ENCODE measurements at regions not wholly inside any gene's neighbourhood (a gene's known extent, or its start where the extent isn't known, plus 50 kb on each side); places are given as distances from the start of the nearest gene placed in this dataset.
"Not testable (repeated sequence)": the region's sequence is repeated elsewhere in the genome, so short reads cannot be mapped to it uniquely, and the experiment has no call there.

GRCh38 chr1:78715181-78715661, 65.6 kb downstream of the IFI44 start:
- peaks cover 12% of the 10 kb centered on the region for H3K27me3 Mint-ChIP-seq
- intact Hi-C loops (cut with micrococcal nuclease) = no loop called here

DNA sequence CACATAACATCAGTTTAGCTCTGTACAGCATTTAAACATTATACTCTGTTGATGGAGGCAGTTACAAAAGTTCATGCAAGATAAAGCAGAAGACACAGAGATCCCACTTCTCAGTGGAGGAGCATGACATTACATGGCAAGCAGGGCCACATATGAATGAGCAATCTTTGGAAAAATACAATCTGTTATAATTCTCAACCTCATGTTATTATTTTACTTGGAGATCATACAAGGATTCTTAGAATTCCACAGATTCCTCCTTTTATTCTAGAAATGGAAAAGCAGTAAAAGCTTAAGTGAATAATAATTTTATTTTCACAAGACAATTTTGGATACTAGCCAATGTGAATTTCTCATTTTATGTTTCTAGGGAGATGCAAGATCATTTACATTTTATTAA, 66.6 kb downstream of the IFI44 start:
- no peaks in the 10 kb centered on the region for H3K36me3 Mint-ChIP-seq (ENCODE audit: low read depth)
- peaks cover 12% of the 10 kb centered on the region for H3K27me3 Mint-ChIP-seq
- no peaks in the 10 kb centered on the region for H3K4me1 Mint-ChIP-seq
- DNase-seq = peak; percentile 8
- no peak overlapping the region for H3K4me3 Mint-ChIP-seq
- intact Hi-C loops (cut with micrococcal nuclease) = no loop called here
- H3K9me3 Mint-ChIP-seq = no peaks in the 10 kb centered on the region
- no peak overlapping the region for H3K27ac Mint-ChIP-seq

More at GRCh38 chr1:78715181-78715661, 65.6 kb downstream of the IFI44 start:
- H3K4me1 Mint-ChIP-seq = no peaks in the 10 kb centered on the region
- no peaks in the 10 kb centered on the region for H3K36me3 Mint-ChIP-seq (ENCODE audit: low read depth)
- H3K27ac Mint-ChIP-seq = no peak overlapping the region
- DNase-seq = no peak
- no peaks in the 10 kb centered on the region for H3K9me3 Mint-ChIP-seq
- H3K4me3 Mint-ChIP-seq = no peak overlapping the region

GRCh38 chr1:78718566-78718965, 68.9 kb downstream of the IFI44 start:
- H3K36me3 Mint-ChIP-seq (ENCODE audit: low read depth) = no peaks in the 10 kb centered on the region
- peaks cover 12% of the 10 kb centered on the region for H3K27me3 Mint-ChIP-seq
- no peak for DNase-seq
- H3K4me3 Mint-ChIP-seq = no peak overlapping the region
- H3K4me1 Mint-ChIP-seq = no peaks in the 10 kb centered on the region
- no peaks in the 10 kb centered on the region for H3K9me3 Mint-ChIP-seq
- intact Hi-C loops (cut with micrococcal nuclease) = no loop called here
- H3K27ac Mint-ChIP-seq = no peak overlapping the region

GRCh38 chr1:78721136-78721535, 71.5 kb downstream of the IFI44 start:
- Mint-ChIP-seq H3K27ac (no peak overlapping the region), H3K27me3 (peaks cover 5% of the 10 kb centered on the region), H3K4me1 (no peaks in the 10 kb centered on the region), H3K36me3 (ENCODE audit: low read depth) (no peaks in the 10 kb centered on the region), H3K9me3 (no peaks in the 10 kb centered on the region), H3K4me3 (no peak overlapping the region)
- DNase-seq = no peak
- intact Hi-C loops (cut with micrococcal nuclease) = no loop called here

- Mint-ChIP-seq H3K4me3 (no peak overlapping the region), H3K4me1 (no peaks in the 10 kb centered on the region), H3K36me3 (ENCODE audit: low read depth) (no peaks in the 10 kb centered on the region), H3K27me3 (peaks cover 5% of the 10 kb centered on the region), H3K27ac (no peak overlapping the region), H3K9me3 (no peaks in the 10 kb centered on the region)
- DNase-seq = no peak
- intact Hi-C loops (cut with micrococcal nuclease) = no loop called here
Measured at GRCh38 chr1:78722105-78722504, 72.5 kb downstream of the IFI44 start.

DNA sequence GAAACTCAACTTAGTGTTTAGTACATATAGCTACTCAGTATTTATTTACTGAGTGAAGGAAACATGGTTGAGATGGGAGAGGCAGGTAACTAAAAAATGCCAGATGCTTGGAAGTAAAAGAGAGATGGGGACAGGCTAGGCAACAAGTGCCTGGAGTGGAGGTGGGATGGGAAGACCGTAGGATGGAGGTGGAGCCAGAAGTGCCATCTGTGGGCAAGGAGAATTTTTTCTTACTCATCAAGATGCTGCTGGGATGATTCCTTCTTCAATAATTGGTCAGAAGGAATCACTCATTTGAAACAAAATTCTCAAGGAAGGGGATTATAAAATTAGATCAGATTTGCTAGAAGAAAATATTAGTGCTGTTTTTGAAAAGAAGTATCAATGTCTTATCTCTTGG, 72.9 kb downstream of the IFI44 start:
- H3K27ac Mint-ChIP-seq = no peak overlapping the region
- H3K4me1 Mint-ChIP-seq = no peaks in the 10 kb centered on the region
- H3K9me3 Mint-ChIP-seq = no peaks in the 10 kb centered on the region
- H3K36me3 Mint-ChIP-seq (ENCODE audit: low read depth) = no peaks in the 10 kb centered on the region
- no peak overlapping the region for H3K4me3 Mint-ChIP-seq
- peaks cover 5% of the 10 kb centered on the region for H3K27me3 Mint-ChIP-seq
- no peak for DNase-seq
- intact Hi-C loops (cut with micrococcal nuclease) = no loop called here

- H3K27me3 Mint-ChIP-seq = peaks cover 3% of the 10 kb centered on the region
- no peak for DNase-seq
- H3K27ac Mint-ChIP-seq = no peak overlapping the region
- intact Hi-C loops (cut with micrococcal nuclease) = no loop called here
- H3K9me3 Mint-ChIP-seq = no peaks in the 10 kb centered on the region
- H3K4me1 Mint-ChIP-seq = no peaks in the 10 kb centered on the region
- no peak overlapping the region for H3K4me3 Mint-ChIP-seq
- H3K36me3 Mint-ChIP-seq (ENCODE audit: low read depth) = no peaks in the 10 kb centered on the region
Measured at GRCh38 chr1:78722947-78723346, 73.3 kb downstream of the IFI44 start.

DNA sequence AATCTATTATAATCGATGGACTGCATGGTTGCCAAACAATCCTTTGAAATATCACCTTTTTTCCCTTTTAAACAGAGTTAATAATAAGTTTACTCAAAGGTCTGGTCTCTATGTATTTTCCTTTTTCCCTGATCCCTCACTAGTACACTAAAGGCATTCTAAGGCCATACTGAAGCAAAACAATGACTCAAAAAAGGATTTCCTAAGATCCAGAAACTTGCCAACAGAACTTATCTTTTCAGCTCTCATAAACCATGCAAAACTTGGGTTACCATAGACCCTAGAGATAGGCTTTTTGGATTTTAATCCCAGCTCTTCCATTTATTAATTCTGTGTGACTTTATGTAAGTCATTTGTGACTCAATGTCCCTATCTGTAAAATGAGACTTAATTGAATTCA, 77.1 kb downstream of the IFI44 start:
- intact Hi-C loops (cut with micrococcal nuclease) = no loop called here
- DNase-seq = no peak
- H3K9me3 Mint-ChIP-seq = no peaks in the 10 kb centered on the region
- no peaks in the 10 kb centered on the region for H3K27me3 Mint-ChIP-seq
- no peak overlapping the region for H3K27ac Mint-ChIP-seq
- H3K4me3 Mint-ChIP-seq = no peak overlapping the region
- no peaks in the 10 kb centered on the region for H3K36me3 Mint-ChIP-seq (ENCODE audit: low read depth)
- no peaks in the 10 kb centered on the region for H3K4me1 Mint-ChIP-seq

GRCh38 chr1:78728359-78728758, 78.7 kb downstream of the IFI44 start:
- Mint-ChIP-seq H3K27ac (no peak overlapping the region), H3K4me3 (no peak overlapping the region), H3K9me3 (no peaks in the 10 kb centered on the region), H3K4me1 (no peaks in the 10 kb centered on the region), H3K36me3 (ENCODE audit: low read depth) (no peaks in the 10 kb centered on the region), H3K27me3 (no peaks in the 10 kb centered on the region)
- no peak for DNase-seq
- intact Hi-C loops (cut with micrococcal nuclease) = no loop called here

GRCh38 chr1:78730054-78730453, 80.4 kb downstream of the IFI44 start:
- no peaks in the 10 kb centered on the region for H3K4me1 Mint-ChIP-seq
- intact Hi-C loops (cut with micrococcal nuclease) = no loop called here
- no peaks in the 10 kb centered on the region for H3K9me3 Mint-ChIP-seq
- DNase-seq = no peak
- H3K27ac Mint-ChIP-seq = no peak overlapping the region
- no peaks in the 10 kb centered on the region for H3K36me3 Mint-ChIP-seq (ENCODE audit: low read depth)
- no peaks in the 10 kb centered on the region for H3K27me3 Mint-ChIP-seq
- H3K4me3 Mint-ChIP-seq = no peak overlapping the region

- intact Hi-C loops (cut with micrococcal nuclease) = no loop called here
Measured at GRCh38 chr1:78731674-78732073, 82.0 kb downstream of the IFI44 start.

DNA sequence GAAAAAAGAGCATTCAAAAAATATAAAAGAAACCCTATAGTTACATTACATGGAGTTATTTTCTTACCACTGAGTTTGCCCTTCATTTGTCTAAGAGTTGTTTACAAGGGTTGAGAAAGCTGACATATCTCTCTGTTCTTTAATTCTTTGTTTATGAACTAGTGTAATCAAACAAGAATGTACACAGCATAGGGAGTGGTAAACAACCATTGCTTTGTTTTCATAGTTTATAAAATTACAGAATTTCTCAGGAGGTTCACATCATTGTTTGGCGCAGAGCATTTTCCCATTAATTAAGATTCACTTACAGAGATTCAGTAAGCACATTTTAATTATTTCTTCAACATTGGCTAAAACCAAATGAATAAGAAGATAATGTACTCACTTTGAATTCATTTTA, 87.6 kb downstream of the IFI44 start:
- intact Hi-C loops (cut with micrococcal nuclease) = no loop called here
- no peaks in the 10 kb centered on the region for H3K27me3 Mint-ChIP-seq
- H3K36me3 Mint-ChIP-seq (ENCODE audit: low read depth) = no peaks in the 10 kb centered on the region

More at GRCh38 chr1:78731674-78732073, 82.0 kb downstream of the IFI44 start:
- DNase-seq = no peak
- Mint-ChIP-seq H3K4me3 (no peak overlapping the region), H3K27me3 (no peaks in the 10 kb centered on the region), H3K27ac (no peak overlapping the region), H3K36me3 (ENCODE audit: low read depth) (no peaks in the 10 kb centered on the region), H3K4me1 (no peaks in the 10 kb centered on the region), H3K9me3 (no peaks in the 10 kb centered on the region)

GRCh38 chr1:78743626-78744025, 94.0 kb downstream of the IFI44 start:
- H3K27ac Mint-ChIP-seq = no peak overlapping the region
- peaks cover 2% of the 10 kb centered on the region for H3K27me3 Mint-ChIP-seq
- intact Hi-C loops (cut with micrococcal nuclease) = no loop called here
- no peak for DNase-seq
- H3K36me3 Mint-ChIP-seq (ENCODE audit: low read depth) = no peaks in the 10 kb centered on the region
- H3K4me1 Mint-ChIP-seq = no peaks in the 10 kb centered on the region
- H3K4me3 Mint-ChIP-seq = no peak overlapping the region
- H3K9me3 Mint-ChIP-seq = peaks cover 3% of the 10 kb centered on the region

More for the DNA sequence above, 87.6 kb downstream of the IFI44 start:
- H3K9me3 Mint-ChIP-seq = peaks cover 4% of the 10 kb centered on the region
- no peak overlapping the region for H3K27ac Mint-ChIP-seq
- H3K4me1 Mint-ChIP-seq = no peaks in the 10 kb centered on the region
- no peak overlapping the region for H3K4me3 Mint-ChIP-seq
- DNase-seq = no peak

- no peak for DNase-seq
- H3K27me3 Mint-ChIP-seq = peaks cover 2% of the 10 kb centered on the region
- H3K27ac Mint-ChIP-seq = no peak overlapping the region
- H3K9me3 Mint-ChIP-seq = no peaks in the 10 kb centered on the region
- no peak overlapping the region for H3K4me3 Mint-ChIP-seq
- H3K36me3 Mint-ChIP-seq (ENCODE audit: low read depth) = no peaks in the 10 kb centered on the region
- no peaks in the 10 kb centered on the region for H3K4me1 Mint-ChIP-seq
- intact Hi-C loops (cut with micrococcal nuclease) = no loop called here
Measured at GRCh38 chr1:78745111-78745510, 95.5 kb downstream of the IFI44 start.

DNA sequence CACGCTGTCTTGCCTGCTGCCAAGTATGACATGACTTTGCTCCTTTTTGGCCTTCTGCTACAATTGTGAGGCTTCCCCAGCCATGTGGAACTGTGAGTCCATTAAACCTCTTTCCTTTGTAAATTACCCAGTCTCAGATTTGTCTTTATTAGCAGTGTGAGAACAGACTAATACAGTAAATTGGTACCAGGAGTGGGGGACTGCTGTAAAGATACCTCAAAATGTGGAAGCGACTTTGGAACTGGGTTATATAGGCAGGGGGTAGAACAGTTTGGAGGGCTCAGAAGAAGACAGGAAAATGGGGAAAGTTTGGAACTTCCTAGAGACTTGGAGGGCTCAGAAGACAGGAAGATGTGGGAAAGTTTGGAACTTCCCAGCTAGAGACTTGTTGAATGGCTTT, 104.0 kb downstream of the IFI44 start:
- H3K27ac Mint-ChIP-seq; H3K9me3 Mint-ChIP-seq; H3K4me1 Mint-ChIP-seq; H3K36me3 Mint-ChIP-seq (ENCODE audit: low read depth); intact Hi-C loops (cut with micrococcal nuclease); H3K27me3 Mint-ChIP-seq; H3K4me3 Mint-ChIP-seq; DNase-seq: not testable (repeated sequence)
